LNCaP clone FGC (cell line): ENCODE measurements at regions not wholly inside any gene's neighbourhood (a gene's known extent, or its start where the extent isn't known, plus 50 kb on each side); places are given as distances from the start of the nearest gene placed in this dataset.

Experiments
- DNase-seq: peaks from one replicate; pipeline ENCODE4 v3.0.0-alpha.2; 2011; ENCODE audit warnings: low read depth
- H3K4me3 ChIP-seq: 2 replicates; pipeline ENCODE4 v1.5.1; 2011; ENCODE audit warnings: mild to moderate bottlenecking, low read depth, low read length, control low read depth
- CTCF ChIP-seq: IDR thresholded peaks from 2 replicates; pipeline ENCODE4 v1.5.1; 2012; ENCODE audit warnings: mild to moderate bottlenecking; ENCODE audit not compliant: control insufficient read depth, insufficient read depth; ENCODE audit errors: extremely low read depth

GRCh38 chr11:112639469-112639868, 321.8 kb upstream of the NCAM1 start:
- H3K4me3 ChIP-seq = no peak overlapping the region
- DNase-seq = no peak
- TF ChIP-seq CTCF = no peak

- TF ChIP-seq CTCF = no peak
Observed at GRCh38 chr11:112643416-112643815, 317.8 kb upstream of the NCAM1 start.

GRCh38 chr11:112644410-112645131, 316.6 kb upstream of the NCAM1 start:
- TF ChIP-seq CTCF = no peak
- no peak for DNase-seq
- H3K4me3 ChIP-seq = no peak overlapping the region

More at GRCh38 chr11:112643416-112643815, 317.8 kb upstream of the NCAM1 start:
- no peak overlapping the region for H3K4me3 ChIP-seq
- no peak for DNase-seq

- TF ChIP-seq CTCF = no peak
- H3K4me3 ChIP-seq = no peak overlapping the region
- DNase-seq = no peak
Observed at GRCh38 chr11:112649856-112650255, 311.4 kb upstream of the NCAM1 start.

- no peak overlapping the region for H3K4me3 ChIP-seq
Observed at GRCh38 chr11:112650527-112650926, 310.7 kb upstream of the NCAM1 start.

GRCh38 chr11:112651386-112651785, 309.8 kb upstream of the NCAM1 start:
- no peak for TF ChIP-seq CTCF
- no peak for DNase-seq
- H3K4me3 ChIP-seq = no peak overlapping the region

More at GRCh38 chr11:112650527-112650926, 310.7 kb upstream of the NCAM1 start:
- no peak for DNase-seq
- no peak for TF ChIP-seq CTCF

GRCh38 chr11:112652786-112653390, 308.3 kb upstream of the NCAM1 start:
- no peak for DNase-seq
- TF ChIP-seq CTCF = no peak
- H3K4me3 ChIP-seq = no peak overlapping the region
